ENCODE measurements at regions not wholly inside any gene's neighbourhood (a gene's known extent, or its start where the extent isn't known, plus 50 kb on each side); places are given as distances from the start of the nearest gene placed in this dataset.

- Histone ChIP-seq H3K4me1 (replicated peaks in 1 of 2) (no peaks in the 10 kb centered on the region), H3K27me3 (no peaks in the 10 kb centered on the region), H3K36me3 (replicated peaks in 1 of 2) (no peaks in the 10 kb centered on the region), H3K9me3 (replicated peaks in 1 of 3) (no peaks in the 10 kb centered on the region), H3K4me3 (no peak overlapping the region), H3K27ac (no peak overlapping the region)
- intact Hi-C loops (cut with DNase I): no loop called here
- no peak for DNase-seq
- 90 to 100% (median 98%) methylated on average over 1 of the region's 1 CpG for WGBS, 4 donors
- TF ChIP-seq CTCF (IDR thresholded peaks at IDR 0.05): no peak
- TF ChIP-seq POLR2A (IDR thresholded peaks at IDR 0.05): no peak
Observed at GRCh38 chr5:125634216-125634835, 788.9 kb upstream of the GRAMD2B start.

GRCh38 chr5:125639858-125640257 is 783.4 kb upstream of the GRAMD2B start:
- no peak for DNase-seq
- WGBS, 4 donors: 53 to 94% (median 88%) methylated on average over 2 of the region's 2 CpGs
- Histone ChIP-seq H3K27me3 (no peaks in the 10 kb centered on the region), H3K4me1 (replicated peaks in 1 of 2) (no peaks in the 10 kb centered on the region), H3K9me3 (replicated peaks in 1 of 3) (no peaks in the 10 kb centered on the region), H3K36me3 (replicated peaks in 1 of 2) (no peaks in the 10 kb centered on the region), H3K27ac (no peak overlapping the region), H3K4me3 (no peak overlapping the region)
- TF ChIP-seq POLR2A (IDR thresholded peaks at IDR 0.05): no peak
- no peak for TF ChIP-seq CTCF (IDR thresholded peaks at IDR 0.05)
- intact Hi-C loops (cut with DNase I): no loop called here

- TF ChIP-seq POLR2A (IDR thresholded peaks at IDR 0.05): no peak
- no peak for TF ChIP-seq CTCF (IDR thresholded peaks at IDR 0.05)
- Histone ChIP-seq H3K4me1 (replicated peaks in 1 of 2) (no peaks in the 10 kb centered on the region), H3K9me3 (replicated peaks in 1 of 3) (no peaks in the 10 kb centered on the region), H3K4me3 (no peak overlapping the region), H3K36me3 (replicated peaks in 1 of 2) (no peaks in the 10 kb centered on the region), H3K27ac (no peak overlapping the region), H3K27me3 (no peaks in the 10 kb centered on the region)
- 90 to 95% (median 94%) methylated on average over 2 of the region's 2 CpGs for WGBS, 4 donors
- intact Hi-C loops (cut with DNase I): no loop called here
- no peak for DNase-seq
Observed at GRCh38 chr5:125652761-125653160, 770.4 kb upstream of the GRAMD2B start.

- Histone ChIP-seq H3K27ac (no peak overlapping the region), H3K27me3 (no peaks in the 10 kb centered on the region), H3K4me3 (no peak overlapping the region), H3K36me3 (replicated peaks in 1 of 2) (no peaks in the 10 kb centered on the region), H3K4me1 (replicated peaks in 1 of 2) (no peaks in the 10 kb centered on the region), H3K9me3 (replicated peaks in 1 of 3) (no peaks in the 10 kb centered on the region)
- DNase-seq: no peak
- TF ChIP-seq POLR2A (IDR thresholded peaks at IDR 0.05) (no peak), CTCF (IDR thresholded peaks at IDR 0.05) (no peak)
- intact Hi-C loops (cut with DNase I): no loop called here
Observed at GRCh38 chr5:125654392-125654791, 768.8 kb upstream of the GRAMD2B start.
